ENCODE measurements at regions not wholly inside any gene's neighbourhood (a gene's known extent, or its start where the extent isn't known, plus 50 kb on each side); places are given as distances from the start of the nearest gene placed in this dataset.

GRCh38 chr3:194272861-194273742 is 78.0 kb downstream of the CPN2 start:
- intact Hi-C loops (cut with DNase I; ENCODE audit: low total_unique reads) = no loop called here
- DNase-seq = peak; percentile 71
- no peaks in the 10 kb centered on the region for H3K9me3 ChIP-seq
- H3K36me3 ChIP-seq = no peaks in the 10 kb centered on the region
- peak overlapping the region in 1 of 8 donors; percentile 81 for H3K27ac ChIP-seq
- H3K27me3 ChIP-seq (replicated peaks in 1 of 7) = peaks cover 0 to 20% (median 0%) of the 10 kb centered on the region in 7 donors
- peaks cover 4 to 93% (median 58%) of the 10 kb centered on the region in 6 donors for H3K4me1 ChIP-seq
- 83 to 90% (median 88%) methylated on average over 31 to 32 of the region's 32 CpGs for WGBS, 5 donors
- H3K4me3 ChIP-seq = no peak overlapping the region
- TF ChIP-seq POLR2A (IDR thresholded peaks at IDR 0.05) (no peak), POLR2AphosphoS5 (IDR thresholded peaks at IDR 0.05) (no peak)
- TF ChIP-seq, protein P1, sequence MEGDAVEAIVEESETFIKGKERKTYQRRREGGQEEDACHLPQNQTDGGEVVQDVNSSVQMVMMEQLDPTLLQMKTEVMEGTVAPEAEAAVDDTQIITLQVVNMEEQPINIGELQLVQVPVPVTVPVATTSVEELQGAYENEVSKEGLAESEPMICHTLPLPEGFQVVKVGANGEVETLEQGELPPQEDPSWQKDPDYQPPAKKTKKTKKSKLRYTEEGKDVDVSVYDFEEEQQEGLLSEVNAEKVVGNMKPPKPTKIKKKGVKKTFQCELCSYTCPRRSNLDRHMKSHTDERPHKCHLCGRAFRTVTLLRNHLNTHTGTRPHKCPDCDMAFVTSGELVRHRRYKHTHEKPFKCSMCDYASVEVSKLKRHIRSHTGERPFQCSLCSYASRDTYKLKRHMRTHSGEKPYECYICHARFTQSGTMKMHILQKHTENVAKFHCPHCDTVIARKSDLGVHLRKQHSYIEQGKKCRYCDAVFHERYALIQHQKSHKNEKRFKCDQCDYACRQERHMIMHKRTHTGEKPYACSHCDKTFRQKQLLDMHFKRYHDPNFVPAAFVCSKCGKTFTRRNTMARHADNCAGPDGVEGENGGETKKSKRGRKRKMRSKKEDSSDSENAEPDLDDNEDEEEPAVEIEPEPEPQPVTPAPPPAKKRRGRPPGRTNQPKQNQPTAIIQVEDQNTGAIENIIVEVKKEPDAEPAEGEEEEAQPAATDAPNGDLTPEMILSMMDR (IDR thresholded peaks at IDR 0.05 in 8 of 11, conservative IDR thresholded peaks at IDR 0.05 in 3 of 11) = no peak

GRCh38 chr3:194273743-194274310 is 77.3 kb downstream of the CPN2 start:
- no peaks in the 10 kb centered on the region for H3K9me3 ChIP-seq
- H3K4me1 ChIP-seq = peaks cover 10 to 93% (median 59%) of the 10 kb centered on the region in 6 donors
- no peak for TF ChIP-seq POLR2AphosphoS5 (IDR thresholded peaks at IDR 0.05)
- TF ChIP-seq, protein P1 (IDR thresholded peaks at IDR 0.05 in 8 of 11, conservative IDR thresholded peaks at IDR 0.05 in 3 of 11) = no peak
- TF ChIP-seq POLR2A (IDR thresholded peaks at IDR 0.05) = no peak
- H3K27me3 ChIP-seq (replicated peaks in 1 of 7) = peaks cover 0 to 20% (median 0%) of the 10 kb centered on the region in 7 donors
- H3K36me3 ChIP-seq = no peaks in the 10 kb centered on the region
- no peak overlapping the region for H3K4me3 ChIP-seq
- no peak for DNase-seq
- H3K27ac ChIP-seq = no peak overlapping the region
- intact Hi-C loops (cut with DNase I; ENCODE audit: low total_unique reads) = no loop called here
- 85 to 92% (median 88%) methylated on average over 7 of the region's 7 CpGs for WGBS, 5 donors

DNA sequence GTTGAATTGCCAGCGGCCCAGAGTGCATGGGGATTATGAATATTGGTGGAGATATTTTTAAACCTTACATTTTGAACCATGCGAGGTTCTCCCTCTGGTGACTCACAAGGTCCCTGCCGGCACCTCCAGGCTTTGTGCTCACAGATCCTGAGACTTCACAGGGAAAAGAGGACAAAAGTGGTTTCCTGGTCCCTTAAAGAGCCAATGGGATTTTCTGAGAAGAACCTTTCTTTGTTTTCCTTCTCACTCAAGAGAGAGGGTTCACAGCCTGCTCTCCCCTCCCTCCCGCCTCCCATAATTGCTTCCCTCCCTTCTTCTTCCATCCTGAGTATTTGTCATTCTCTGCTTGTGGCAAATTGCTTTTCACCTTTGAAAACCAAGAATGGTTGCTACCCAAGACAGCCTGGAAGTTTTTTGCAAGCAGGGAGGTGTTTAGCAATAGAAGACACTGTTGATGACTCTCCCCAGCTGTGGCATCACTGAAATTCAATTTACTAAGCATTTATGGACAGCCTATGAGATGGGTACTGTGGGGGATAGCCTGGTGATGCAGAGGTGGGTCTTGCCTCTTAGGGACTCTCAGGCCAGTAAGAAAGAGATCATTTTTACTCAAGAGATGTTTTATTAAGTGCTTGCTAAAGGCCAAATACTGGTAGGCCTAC is 76.6 kb downstream of the CPN2 start:
- WGBS, 5 donors = 81 to 96% (median 85%) methylated on average over 4 of the region's 4 CpGs
- Histone ChIP-seq H3K9me3 (no peaks in the 10 kb centered on the region), H3K27ac (no peak overlapping the region), H3K36me3 (no peaks in the 10 kb centered on the region), H3K4me1 (peaks cover 10 to 90% (median 56%) of the 10 kb centered on the region in 6 donors), H3K27me3 (replicated peaks in 1 of 7) (peaks cover 0 to 18% (median 0%) of the 10 kb centered on the region in 7 donors), H3K4me3 (no peak overlapping the region)
- intact Hi-C loops (cut with DNase I; ENCODE audit: low total_unique reads) = no loop called here
- TF ChIP-seq POLR2AphosphoS5 (IDR thresholded peaks at IDR 0.05) (no peak), POLR2A (IDR thresholded peaks at IDR 0.05) (no peak)
- TF ChIP-seq, protein P1 (IDR thresholded peaks at IDR 0.05 in 8 of 11, conservative IDR thresholded peaks at IDR 0.05 in 3 of 11) = no peak
- no peak for DNase-seq

All from spleen (tissue), 11 donors.